Jurkat, Clone E6-1 (cell line): ENCODE measurements at regions not wholly inside any gene's neighbourhood (a gene's known extent, or its start where the extent isn't known, plus 50 kb on each side); places are given as distances from the start of the nearest gene placed in this dataset.

ENCODE experiments used
- DNase-seq: peaks from one replicate; pipeline ENCODE4 v3.0.0-alpha.2; 2011; ENCODE audit warnings: low read depth, low spot score
- H3K4me3 ChIP-seq: 2 replicates; pipeline ENCODE4 v1.5.1; 2011; ENCODE audit warnings: mild to moderate bottlenecking, low read length, control low read depth, moderate library complexity

DNA sequence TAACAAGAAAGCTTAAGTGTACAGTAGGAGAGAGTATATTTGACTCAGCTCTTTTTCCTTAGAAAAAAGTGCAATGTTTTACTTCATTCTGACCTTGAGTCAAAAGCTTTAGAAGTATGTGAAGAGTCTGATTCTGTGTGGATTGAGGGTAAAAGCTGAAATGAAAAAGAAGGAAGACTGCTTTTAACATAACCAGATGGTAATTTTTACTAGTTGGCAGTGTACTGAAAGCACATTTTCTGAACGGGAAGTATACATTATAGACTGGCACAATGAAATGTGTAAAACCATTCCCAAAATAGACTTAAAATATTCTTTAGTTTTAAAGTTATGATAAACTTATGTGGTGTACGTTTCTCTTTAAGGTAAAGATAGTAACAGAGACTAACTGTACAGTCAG lies 197.8 kb upstream of the ZNF717 start:
- no peak for DNase-seq

DNA sequence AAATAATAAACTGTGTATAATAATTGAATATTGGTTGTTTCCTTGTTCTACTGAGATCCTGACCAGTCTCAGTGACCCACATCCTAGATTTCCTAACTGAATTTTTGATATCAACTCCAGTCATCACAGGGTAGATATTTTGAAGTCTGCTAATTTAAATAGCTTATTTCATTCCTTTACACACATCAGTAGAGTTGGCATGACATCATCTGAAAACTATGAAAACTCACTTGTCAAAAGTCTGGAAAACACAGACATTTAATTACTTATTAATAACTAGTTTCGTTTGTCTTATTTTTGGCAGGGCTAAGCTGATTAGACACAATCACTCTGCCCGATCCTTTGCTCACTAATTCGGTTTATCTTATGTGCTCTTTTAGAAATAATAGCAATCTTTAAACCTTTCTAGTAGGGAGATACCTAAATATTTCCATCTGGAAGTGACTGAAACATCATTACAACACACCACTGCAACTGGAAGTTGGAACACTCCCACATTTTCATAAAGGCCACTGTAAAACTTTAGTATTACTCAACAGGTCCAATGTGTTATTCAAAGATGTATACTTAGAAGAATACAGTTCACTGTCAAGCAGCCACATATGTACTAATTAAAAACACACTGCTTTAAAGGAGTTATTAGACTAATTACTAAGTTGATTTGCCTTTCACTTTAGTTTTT lies 198.4 kb upstream of the ZNF717 start:
- no peak for DNase-seq
- H3K4me3 ChIP-seq, result no peak overlapping the region

More for the DNA sequence above, 197.8 kb upstream of the ZNF717 start:
- H3K4me3 ChIP-seq, result no peak overlapping the region

DNA sequence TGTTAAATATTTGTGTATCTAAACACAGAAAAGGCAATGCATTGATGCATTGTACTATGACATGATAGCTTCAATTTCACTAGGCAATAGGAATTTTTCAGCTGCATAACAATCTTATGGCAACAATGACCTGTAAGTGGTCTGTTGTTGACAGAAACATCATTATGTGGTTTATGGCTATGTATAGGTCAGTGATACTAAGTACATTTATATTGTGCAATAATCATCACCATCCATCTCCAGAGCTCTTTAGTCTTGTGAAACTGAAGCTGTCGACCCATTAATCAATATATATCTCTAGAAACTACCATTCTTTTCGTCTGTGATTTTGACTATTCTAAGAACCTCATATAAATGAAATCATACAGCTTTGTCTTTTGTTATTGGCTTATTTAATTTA lies 200.1 kb upstream of the ZNF717 start:
- no peak overlapping the region for H3K4me3 ChIP-seq
- no peak for DNase-seq

DNA sequence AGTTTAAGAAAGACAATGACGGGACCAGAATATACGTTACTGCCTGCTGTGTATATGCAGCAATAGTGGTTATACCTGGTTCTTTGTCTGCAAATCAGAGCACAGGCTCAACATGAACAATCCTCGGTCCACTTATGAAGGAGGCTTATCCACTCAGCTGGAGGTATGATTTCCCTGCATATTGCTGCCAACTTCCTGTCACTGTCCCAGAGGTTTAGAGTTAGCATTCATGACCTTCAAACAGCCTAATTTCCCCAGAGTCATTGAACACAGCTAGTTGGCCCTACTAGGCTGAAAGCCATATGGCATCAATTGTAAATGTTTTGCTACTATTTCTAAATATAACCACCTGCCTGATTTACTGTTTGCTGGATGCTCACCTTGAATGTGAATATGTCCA lies 224.9 kb upstream of the ZNF717 start:
- H3K4me3 ChIP-seq, result no peak overlapping the region
- DNase-seq, result no peak

DNA sequence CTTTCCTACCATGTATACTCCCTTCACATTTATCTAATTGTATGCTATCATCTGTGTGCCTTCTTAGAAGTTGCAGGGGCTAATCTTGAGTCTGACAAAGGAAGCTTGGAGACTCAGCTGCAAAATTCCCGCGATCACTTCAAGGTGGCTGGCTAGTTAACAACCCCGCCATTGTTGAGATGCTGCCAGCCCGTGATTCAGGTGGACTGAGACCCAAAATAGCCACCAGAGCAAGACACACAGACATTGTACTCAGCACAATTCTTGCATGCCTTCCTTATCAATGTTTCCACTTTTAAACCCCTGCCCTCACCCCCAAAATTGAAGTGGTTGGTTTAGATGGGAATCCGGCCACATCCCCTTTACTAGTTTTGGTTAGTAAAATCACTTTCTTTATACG lies 225.8 kb upstream of the ZNF717 start:
- no peak for DNase-seq
- H3K4me3 ChIP-seq, result no peak overlapping the region

- DNase-seq, result no peak
Measured at GRCh38 chr3:76015496-76015895, 230.1 kb upstream of the ZNF717 start.

DNA sequence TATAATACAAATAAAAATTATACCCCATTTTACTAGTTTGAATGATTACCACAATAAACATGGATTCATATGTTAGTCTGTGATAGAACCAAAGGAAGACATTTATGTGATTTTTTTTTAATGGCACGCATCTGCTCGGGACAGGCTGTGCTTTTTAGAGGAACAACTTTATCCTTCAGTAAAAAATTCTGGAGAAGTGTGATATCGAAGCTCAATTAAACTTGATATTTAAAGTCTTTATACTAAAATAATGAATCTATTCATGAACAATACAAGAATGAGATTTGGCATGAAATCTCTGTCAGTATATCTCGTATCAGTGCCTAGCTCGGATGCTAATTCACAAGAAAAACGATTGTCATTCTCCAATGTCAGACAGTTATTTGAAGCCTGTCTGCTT lies 230.8 kb upstream of the ZNF717 start:
- no peak overlapping the region for H3K4me3 ChIP-seq
- DNase-seq, result no peak

More at GRCh38 chr3:76015496-76015895, 230.1 kb upstream of the ZNF717 start:
- no peak overlapping the region for H3K4me3 ChIP-seq

DNA sequence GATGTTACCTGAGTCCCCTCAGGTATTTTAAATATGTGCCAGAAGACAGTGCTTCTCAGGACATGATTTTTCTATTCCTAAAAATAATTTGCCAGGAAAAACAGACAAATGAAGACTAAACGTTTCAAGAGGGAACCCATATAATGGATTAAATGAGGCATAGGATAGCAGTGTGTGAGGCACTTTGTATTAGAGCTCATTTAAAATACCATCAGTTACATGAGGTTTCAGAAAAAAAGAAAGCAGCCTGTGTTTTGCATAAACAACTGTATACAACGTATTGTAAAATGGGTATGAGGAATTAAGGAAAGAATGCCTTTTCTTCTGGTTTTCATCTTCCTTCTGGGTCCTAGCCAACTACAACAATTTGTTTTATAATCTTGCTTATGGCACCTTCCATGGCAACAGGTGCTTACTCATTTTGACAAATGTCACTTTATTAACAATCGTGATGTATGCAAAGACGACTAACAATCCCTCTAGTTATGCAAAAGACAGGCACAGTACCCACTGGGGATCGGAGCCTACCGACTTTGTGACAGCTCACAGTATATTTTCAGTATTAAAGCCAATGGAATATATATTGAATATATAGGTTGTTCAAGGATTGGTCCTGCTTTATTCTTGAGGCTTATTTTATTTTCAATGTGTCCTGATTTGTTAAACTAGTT lies 231.6 kb upstream of the ZNF717 start:
- no peak for DNase-seq
- H3K4me3 ChIP-seq, result no peak overlapping the region

GRCh38 chr3:76021376-76021775 lies 236.0 kb upstream of the ZNF717 start:
- DNase-seq, result no peak
- no peak overlapping the region for H3K4me3 ChIP-seq

DNA sequence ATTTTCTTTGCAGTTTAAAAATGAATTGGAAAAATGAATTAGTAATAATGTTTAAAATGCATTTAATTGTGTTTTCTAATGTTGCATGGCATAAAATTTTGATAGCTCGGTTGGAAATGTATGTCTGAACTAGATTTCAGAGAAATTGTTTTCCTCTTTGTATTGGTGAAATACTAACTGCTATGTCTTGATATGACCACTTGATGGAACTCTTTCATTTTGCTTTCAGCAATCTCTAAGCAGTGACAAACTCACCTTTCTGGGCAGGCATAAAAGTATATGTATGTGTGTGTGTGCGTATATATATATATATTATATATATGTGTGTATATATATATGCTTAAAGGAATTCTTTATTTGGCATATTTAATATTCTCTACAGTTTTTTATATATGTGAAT lies 239.3 kb upstream of the ZNF717 start:
- no peak overlapping the region for H3K4me3 ChIP-seq
- DNase-seq, result peak; percentile 22

DNA sequence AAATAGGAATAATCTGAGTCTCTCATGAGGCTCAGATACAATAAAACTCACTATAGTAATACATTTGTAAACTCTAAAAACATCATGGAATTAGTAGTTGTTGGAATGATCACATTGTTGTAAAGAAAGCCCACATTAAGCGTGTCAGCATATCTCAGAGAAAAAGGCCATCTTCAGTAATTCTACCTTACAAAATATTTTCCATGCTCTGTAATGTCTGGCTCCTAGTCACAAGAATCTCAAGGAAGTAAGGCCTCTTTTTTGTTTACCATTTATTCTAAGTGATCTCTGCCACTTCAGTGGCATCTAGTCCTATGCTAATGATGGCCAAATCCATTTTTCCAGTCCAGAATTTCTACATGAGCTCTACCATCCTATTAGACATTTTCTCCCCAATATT lies 240.2 kb upstream of the ZNF717 start:
- no peak for DNase-seq

GRCh38 chr3:76026379-76026778 lies 241.0 kb upstream of the ZNF717 start:
- no peak overlapping the region for H3K4me3 ChIP-seq
- DNase-seq, result no peak

More for the DNA sequence above, 240.2 kb upstream of the ZNF717 start:
- no peak overlapping the region for H3K4me3 ChIP-seq

- DNase-seq, result no peak
- no peak overlapping the region for H3K4me3 ChIP-seq
Measured at GRCh38 chr3:76028774-76029173, 243.4 kb upstream of the ZNF717 start.

- DNase-seq, result no peak
- H3K4me3 ChIP-seq, result no peak overlapping the region
Measured at GRCh38 chr3:76034649-76035048, 249.3 kb upstream of the ZNF717 start.

DNA sequence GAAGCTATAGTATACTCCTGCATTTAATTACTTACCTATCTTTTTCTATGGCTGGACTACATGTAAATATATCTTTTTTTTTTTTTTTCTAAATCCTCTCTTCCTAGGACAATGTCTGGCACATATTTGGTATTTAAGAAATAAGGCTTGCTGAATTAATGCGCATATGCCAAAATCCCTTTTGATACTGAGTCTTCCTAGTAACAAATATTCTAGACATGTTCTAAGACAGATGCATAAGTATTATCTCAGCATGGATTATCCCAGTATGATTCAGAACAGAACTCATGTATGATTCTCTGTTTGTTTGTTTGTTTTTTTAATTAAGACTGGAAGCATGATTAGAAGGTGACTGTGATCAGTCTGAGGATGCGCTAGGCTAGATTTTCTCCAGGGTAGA lies 249.8 kb upstream of the ZNF717 start:
- no peak overlapping the region for H3K4me3 ChIP-seq
- no peak for DNase-seq

DNA sequence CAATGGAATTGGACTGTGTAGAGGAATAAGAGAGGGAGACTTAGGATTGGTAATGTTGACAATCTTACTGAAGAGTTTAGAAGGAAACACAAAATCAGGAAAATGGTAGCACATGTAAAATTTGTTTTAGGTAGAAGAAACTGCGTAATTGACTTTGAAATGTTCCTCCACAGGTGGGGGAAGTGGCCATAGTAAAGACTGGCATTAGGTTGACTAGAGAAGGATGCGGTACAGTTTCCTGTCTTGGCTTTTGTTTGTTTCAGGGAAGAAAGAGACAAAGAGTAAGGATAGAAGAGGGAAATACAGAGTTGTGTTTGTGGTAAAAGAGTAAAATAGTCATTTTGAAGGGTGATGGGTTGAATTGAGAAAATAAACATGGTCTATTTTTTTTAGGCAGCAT lies 253.6 kb upstream of the ZNF717 start:
- DNase-seq, result no peak
- no peak overlapping the region for H3K4me3 ChIP-seq

DNA sequence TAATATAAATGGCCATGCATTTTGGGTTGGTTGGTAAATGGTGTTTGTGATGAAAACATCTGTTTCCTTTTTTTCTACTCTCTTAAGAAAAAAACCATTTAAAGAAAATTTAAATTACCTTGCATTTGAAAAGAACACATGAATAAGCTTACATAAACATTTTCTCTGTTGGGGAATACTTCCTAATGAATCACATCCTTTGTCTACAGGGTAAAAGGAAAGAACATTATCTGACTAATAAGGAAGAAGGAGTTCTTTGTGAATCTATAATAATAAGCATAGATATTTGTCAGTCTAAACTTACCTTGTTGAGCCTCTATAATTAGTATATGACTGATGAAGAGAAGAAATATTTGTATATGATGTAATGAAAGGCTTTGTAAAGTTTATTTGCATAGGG lies 254.1 kb upstream of the ZNF717 start:
- H3K4me3 ChIP-seq, result no peak overlapping the region
- no peak for DNase-seq

DNA sequence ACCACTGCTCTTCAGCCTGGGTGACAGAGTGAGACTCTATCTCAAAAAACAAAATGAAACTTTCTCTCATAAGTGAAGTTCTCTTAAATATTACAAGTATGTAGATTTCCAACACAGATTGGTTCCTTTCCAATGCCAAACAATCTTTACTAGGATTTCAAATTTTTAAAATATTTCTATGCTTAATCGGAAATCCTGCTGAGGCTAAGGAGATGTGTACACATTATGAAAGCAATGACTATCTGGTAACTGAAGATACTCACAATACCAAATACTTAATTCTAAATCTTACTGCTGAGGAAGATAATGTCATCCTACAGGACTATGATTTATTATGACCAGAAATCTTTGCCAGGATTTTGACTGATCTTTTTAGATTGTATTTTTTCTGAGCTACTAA lies 255.6 kb upstream of the ZNF717 start:
- DNase-seq, result no peak
- no peak overlapping the region for H3K4me3 ChIP-seq

DNA sequence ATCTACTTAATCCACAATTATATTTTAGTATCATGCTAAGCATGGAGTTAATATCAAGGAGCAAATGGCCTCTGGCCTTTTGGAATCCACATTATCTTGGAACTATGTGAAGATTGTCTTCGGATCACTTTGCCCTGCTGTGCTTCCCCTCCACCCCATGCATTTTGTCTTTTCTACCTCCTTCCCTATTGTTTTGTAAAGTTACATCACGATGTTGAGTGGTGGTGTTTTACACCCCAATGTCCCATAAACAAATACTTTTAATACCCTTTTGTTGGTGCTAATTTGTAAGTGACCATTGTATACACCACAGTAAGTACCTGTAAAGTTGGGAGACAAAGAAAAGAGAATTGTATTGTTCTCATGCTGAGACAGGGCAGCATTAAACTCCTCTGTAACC lies 258.4 kb upstream of the ZNF717 start:
- no peak overlapping the region for H3K4me3 ChIP-seq
- DNase-seq, result no peak

- peak; percentile 14 for DNase-seq
- no peak overlapping the region for H3K4me3 ChIP-seq
Measured at GRCh38 chr3:76044601-76045600, 259.6 kb upstream of the ZNF717 start.
